NCI-H82 (cell line): ENCODE measurements at regions not wholly inside any gene's neighbourhood (a gene's known extent, or its start where the extent isn't known, plus 50 kb on each side); places are given as distances from the start of the nearest gene placed in this dataset.

ENCODE experiments used
- DNase-seq: peaks from one replicate; lab custom pipeline; 2025; lab: John Stamatoyannopoulos, UW

- no peak for DNase-seq
These were observed 771.7 kb upstream of the SALL3 start for GRCh38 chr18:78207942-78208341.

GRCh38 chr18:78208461-78208860, 771.2 kb upstream of the SALL3 start:
- DNase-seq: no peak

GRCh38 chr18:78213361-78213994, 766.1 kb upstream of the SALL3 start:
- DNase-seq: no peak

- no peak for DNase-seq
These were observed 758.1 kb upstream of the SALL3 start for GRCh38 chr18:78221496-78221895.

- DNase-seq: no peak
These were observed 750.6 kb upstream of the SALL3 start for GRCh38 chr18:78228974-78229373.

GRCh38 chr18:78230911-78231310, 748.7 kb upstream of the SALL3 start:
- no peak for DNase-seq

GRCh38 chr18:78232196-78232595, 747.4 kb upstream of the SALL3 start:
- DNase-seq: no peak

- DNase-seq: no peak
These were observed 741.8 kb upstream of the SALL3 start for GRCh38 chr18:78237864-78238263.

- no peak for DNase-seq
These were observed 741.1 kb upstream of the SALL3 start for GRCh38 chr18:78238404-78239089.

- no peak for DNase-seq
These were observed 740.5 kb upstream of the SALL3 start for GRCh38 chr18:78239090-78239457.

GRCh38 chr18:78240101-78240500, 739.5 kb upstream of the SALL3 start:
- DNase-seq: no peak

- no peak for DNase-seq
These were observed 738.9 kb upstream of the SALL3 start for GRCh38 chr18:78240627-78241252.

GRCh38 chr18:78241535-78242253, 737.9 kb upstream of the SALL3 start:
- peak; percentile 2 for DNase-seq

- no peak for DNase-seq
These were observed 737.4 kb upstream of the SALL3 start for GRCh38 chr18:78242254-78242643.

GRCh38 chr18:78242806-78243205, 736.8 kb upstream of the SALL3 start:
- DNase-seq: no peak

- no peak for DNase-seq
These were observed 734.8 kb upstream of the SALL3 start for GRCh38 chr18:78244779-78245178.

GRCh38 chr18:78245451-78245850, 734.2 kb upstream of the SALL3 start:
- no peak for DNase-seq

GRCh38 chr18:78246050-78246449, 733.6 kb upstream of the SALL3 start:
- no peak for DNase-seq

GRCh38 chr18:78246588-78246987, 733.0 kb upstream of the SALL3 start:
- DNase-seq: no peak

GRCh38 chr18:78247615-78248289, 731.9 kb upstream of the SALL3 start:
- DNase-seq: no peak

- DNase-seq: no peak
These were observed 724.6 kb upstream of the SALL3 start for GRCh38 chr18:78255013-78255412.
